Ovary (tissue), 7 donors: ENCODE measurements at regions not wholly inside any gene's neighbourhood (a gene's known extent, or its start where the extent isn't known, plus 50 kb on each side); places are given as distances from the start of the nearest gene placed in this dataset.
"Not testable (repeated sequence)": the region's sequence is repeated elsewhere in the genome, so short reads cannot be mapped to it uniquely, and the experiment has no call there.

Experiments used
- DNase-seq, 5 donors: peaks; one replicate each; pipeline ENCODE4 v3.0.0-alpha.2; 2019 to 2020
- H3K27ac ChIP-seq, 2 donors: fragments of 200-600 bp; one replicate each; pipeline versions ENCODE4 v1.5.1 to v1.8.0; 2019 to 2022
- H3K27me3 ChIP-seq: fragments of 200-600 bp; one replicate; pipeline ENCODE4 v1.8.0; 2022
- H3K36me3 ChIP-seq: fragments of 200-600 bp; sonication (generic); one replicate; pipeline ENCODE4 v1.5.1; 2019
- H3K4me1 ChIP-seq: one replicate; pipeline ENCODE4 v1.8.1; 2013; ENCODE audit warnings: mild to moderate bottlenecking, moderate library complexity; ENCODE audit not compliant: insufficient read depth
- H3K4me3 ChIP-seq: fragments of 200-600 bp; sonication (generic); one replicate; pipeline ENCODE4 v1.5.1; 2017
- H3K9me3 ChIP-seq, 2 donors: fragments of 200-600 bp in 1 of 2; sonication (generic) in 1 of 2; one replicate each; pipeline versions ENCODE4 v1.5.1 to v1.8.1; 2013 to 2019; ENCODE audit warnings: mild to moderate bottlenecking in 1 of 2, moderate library complexity in 1 of 2
- CTCF ChIP-seq, 3 donors: fragments of 450-650 bp in 2 of 3; fragments of 200-600 bp in 1 of 3; IDR thresholded peaks; one replicate each; pipeline versions ENCODE4 v1.5.1 to v1.8.0; 2016 to 2022; ENCODE audit warnings: antibody characterized with exemption in 3 of 3, mild to moderate bottlenecking in 1 of 3
- EP300 ChIP-seq: sonication (generic); formaldehyde crosslinking; IDR thresholded peaks from one replicate; pipeline ENCODE4 v1.6.1; 2017; ENCODE audit warnings: antibody characterized with exemption
- POLR2A ChIP-seq: fragments of 450-650 bp; IDR thresholded peaks from one replicate; pipeline ENCODE4 v1.6.1; 2017; ENCODE audit warnings: antibody characterized with exemption, mild to moderate bottlenecking, moderate library complexity
- whole genome bisulfite sequencing, 3 donors: extraction: QIAGEN DNeasy Blood & Tissue Kit in 1 of 3; methylation state at CpG; one replicate each; pipeline versions ENCODE4 v1.1.5 to v1.1.7; 2013 to 2017; 5-methylcytosine and 5-hydroxymethylcytosine counted together
- intact Hi-C, 4 donors: fragments of 100-400 bp; cut with DNase I; formaldehyde crosslinking; loops; one replicate each; pipeline versions ENCODE4 v1.11.0 to v1.15.1; 2022 to 2023
- donor health status: DM: no; HTN: no; CAD: no; lungs with moderate emphysema.
- donor health status: DM: no; HTN: no; CAD: no.
- donor health status: Bipolar disorder and iron deficiency.
- donor health status: DM: no; HTN: no; CAD: no.
- donor health status: DM: yes; HTN: yes; CAD: no.

GRCh38 chr7:42720012-42720411 is 191.9 kb downstream of the C7orf25 start:
- intact Hi-C loops, result no loop called here
- TF ChIP-seq POLR2A (no peak), EP300 (no peak), CTCF (IDR thresholded peaks at IDR 0.05) (no peak)
- Histone ChIP-seq H3K4me1 (no peaks in the 10 kb centered on the region), H3K9me3 (no peaks in the 10 kb centered on the region), H3K27me3 (no peaks in the 10 kb centered on the region), H3K36me3 (no peaks in the 10 kb centered on the region), H3K4me3 (no peak overlapping the region), H3K27ac (no peak overlapping the region)
- DNase-seq, result no peak

- H3K9me3 ChIP-seq, intact Hi-C loops, H3K27me3 ChIP-seq, H3K36me3 ChIP-seq, H3K27ac ChIP-seq, H3K4me3 ChIP-seq, DNase-seq, H3K4me1 ChIP-seq: not testable (repeated sequence)
- 95 to 99% (median 97%) methylated on average over 2 of the region's 2 CpGs for WGBS, 3 donors
Measured at GRCh38 chr7:42718466-42718865, 193.4 kb downstream of the C7orf25 start.

- DNase-seq, result no peak
- no peak for TF ChIP-seq EP300
- no peaks in the 10 kb centered on the region for H3K9me3 ChIP-seq
- no peaks in the 10 kb centered on the region for H3K36me3 ChIP-seq
- no peaks in the 10 kb centered on the region for H3K27me3 ChIP-seq
- WGBS, 3 donors, result 67 to 75% (median 74%) methylated on average over 2 of the region's 2 CpGs
- intact Hi-C loops, result no loop called here
- no peak overlapping the region for H3K4me3 ChIP-seq
- H3K27ac ChIP-seq, result no peak overlapping the region
- no peaks in the 10 kb centered on the region for H3K4me1 ChIP-seq
Measured at GRCh38 chr7:42714356-42714755, 197.5 kb downstream of the C7orf25 start.

- no peaks in the 10 kb centered on the region for H3K4me1 ChIP-seq
- no peaks in the 10 kb centered on the region for H3K27me3 ChIP-seq
- intact Hi-C loops, result no loop called here
- WGBS, 3 donors, result 62 to 80% (median 64%) methylated on average over 3 of the region's 3 CpGs
- H3K4me3 ChIP-seq, result no peak overlapping the region
- no peak overlapping the region for H3K27ac ChIP-seq
- DNase-seq, result no peak
- H3K9me3 ChIP-seq, result no peaks in the 10 kb centered on the region
- H3K36me3 ChIP-seq, result no peaks in the 10 kb centered on the region
- TF ChIP-seq CTCF (IDR thresholded peaks at IDR 0.05) (no peak), POLR2A (no peak), EP300 (no peak)
Measured at GRCh38 chr7:42709284-42709683, 202.6 kb downstream of the C7orf25 start.

- TF ChIP-seq POLR2A, result no peak
- no peak for TF ChIP-seq CTCF (IDR thresholded peaks at IDR 0.05)
- TF ChIP-seq EP300, result no peak
- H3K27me3 ChIP-seq, result no peaks in the 10 kb centered on the region
- H3K9me3 ChIP-seq, result no peaks in the 10 kb centered on the region
- no peaks in the 10 kb centered on the region for H3K4me1 ChIP-seq
- DNase-seq, result no peak
- intact Hi-C loops, result no loop called here
- no peak overlapping the region for H3K4me3 ChIP-seq
- 92 to 95% (median 94%) methylated on average over 2 of the region's 2 CpGs for WGBS, 3 donors
- no peaks in the 10 kb centered on the region for H3K36me3 ChIP-seq
- H3K27ac ChIP-seq, result no peak overlapping the region
Measured at GRCh38 chr7:42704710-42705109, 207.2 kb downstream of the C7orf25 start.

GRCh38 chr7:42702647-42703046 is 209.2 kb downstream of the C7orf25 start:
- H3K36me3 ChIP-seq, result no peaks in the 10 kb centered on the region
- intact Hi-C loops, result no loop called here
- no peaks in the 10 kb centered on the region for H3K4me1 ChIP-seq
- no peaks in the 10 kb centered on the region for H3K27me3 ChIP-seq
- no peak for TF ChIP-seq POLR2A
- TF ChIP-seq EP300, result no peak
- TF ChIP-seq CTCF (IDR thresholded peaks at IDR 0.05), result no peak
- no peak overlapping the region for H3K27ac ChIP-seq
- WGBS, 3 donors, result 61 to 71% (median 63%) methylated on average over 1 of the region's 1 CpG
- no peak for DNase-seq
- H3K4me3 ChIP-seq, result no peak overlapping the region
- H3K9me3 ChIP-seq, result no peaks in the 10 kb centered on the region
